HG03521 (cell line): ENCODE measurements at regions not wholly inside any gene's neighbourhood (a gene's known extent, or its start where the extent isn't known, plus 50 kb on each side); places are given as distances from the start of the nearest gene placed in this dataset.

Source experiments
- ATAC-seq: cut with Tn5 transposase; IDR thresholded peaks from one replicate; pipeline ENCODE4 v1.9.1; 2021; ENCODE audit warnings: mild to moderate bottlenecking, moderate library complexity; ENCODE audit not compliant: unreplicated experiment

DNA sequence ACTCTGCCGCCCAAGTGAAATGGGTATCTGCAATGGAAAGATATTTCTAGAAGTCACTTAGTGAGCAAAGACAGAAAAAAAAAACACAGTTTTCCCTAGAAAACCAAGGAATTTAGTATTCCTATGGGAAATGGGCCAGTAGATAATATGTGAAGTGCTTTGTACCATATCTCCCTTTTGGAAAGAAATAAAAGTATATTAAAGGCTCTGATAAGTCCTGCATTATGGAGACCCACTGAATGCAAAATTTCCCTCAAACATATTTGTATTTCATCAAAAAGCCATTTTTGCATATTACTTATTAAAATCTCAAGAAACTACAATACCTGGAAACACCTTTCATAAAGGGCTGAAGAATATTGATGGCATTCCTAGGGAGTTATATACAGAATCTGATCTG, 51.6 kb upstream of the DYNLRB2 start:
- no peak for ATAC-seq

DNA sequence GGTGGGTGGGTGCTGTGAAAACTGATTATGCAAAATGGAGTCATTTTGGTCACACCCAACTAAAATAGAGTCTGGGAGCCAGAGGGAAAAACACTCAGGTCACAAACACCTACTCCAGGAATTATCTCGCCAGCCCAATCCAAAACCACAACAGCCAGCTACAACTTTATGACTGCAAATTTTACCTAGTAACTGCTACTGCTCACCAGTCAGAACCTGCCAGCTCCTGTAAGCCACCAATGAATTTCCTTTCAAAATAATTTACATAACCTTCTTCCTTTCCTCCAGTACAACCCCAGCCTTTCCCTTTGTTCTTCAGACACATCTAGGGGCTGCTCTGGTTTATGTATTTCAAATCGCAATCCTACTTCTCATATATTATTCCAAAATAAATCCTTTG, 52.6 kb upstream of the DYNLRB2 start:
- no peak for ATAC-seq

DNA sequence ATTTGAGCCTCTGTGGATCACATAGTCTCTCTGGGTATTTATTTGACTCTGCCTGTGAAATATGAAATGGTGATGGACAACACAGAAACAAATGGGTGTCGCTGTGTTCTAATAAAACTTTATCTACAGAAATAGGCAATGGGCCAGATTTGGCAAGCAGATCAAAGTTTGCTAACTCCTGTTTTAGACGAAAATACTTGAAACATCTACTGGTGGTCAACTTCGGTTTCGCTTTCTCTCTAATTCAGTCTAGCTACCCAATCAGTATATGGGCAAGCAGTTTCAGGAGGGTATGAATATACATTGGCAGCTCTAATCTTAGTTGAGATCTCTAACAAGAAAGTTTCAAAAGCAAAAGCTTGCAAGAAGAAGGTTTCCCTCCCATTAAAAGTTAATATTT, 60.1 kb upstream of the DYNLRB2 start:
- peak; percentile 84 for ATAC-seq

DNA sequence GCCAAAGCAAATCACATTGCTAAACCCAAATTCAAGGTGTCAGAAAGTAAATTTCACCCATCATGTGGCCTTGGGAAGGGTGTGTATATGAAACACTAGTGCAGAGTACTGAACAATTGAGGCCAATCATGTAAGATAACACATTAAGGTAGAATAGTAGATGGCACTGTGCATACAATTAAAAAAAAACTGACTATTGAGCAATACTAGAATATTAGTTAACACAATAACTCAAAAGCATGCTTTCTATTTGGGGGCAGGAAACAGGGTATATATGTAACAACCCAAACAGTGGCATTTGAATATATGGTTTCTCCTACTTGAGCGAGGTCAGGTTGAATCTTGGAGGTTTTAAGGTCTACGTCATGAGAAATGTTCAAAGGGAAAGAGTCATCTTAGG, 63.0 kb upstream of the DYNLRB2 start:
- no peak for ATAC-seq

DNA sequence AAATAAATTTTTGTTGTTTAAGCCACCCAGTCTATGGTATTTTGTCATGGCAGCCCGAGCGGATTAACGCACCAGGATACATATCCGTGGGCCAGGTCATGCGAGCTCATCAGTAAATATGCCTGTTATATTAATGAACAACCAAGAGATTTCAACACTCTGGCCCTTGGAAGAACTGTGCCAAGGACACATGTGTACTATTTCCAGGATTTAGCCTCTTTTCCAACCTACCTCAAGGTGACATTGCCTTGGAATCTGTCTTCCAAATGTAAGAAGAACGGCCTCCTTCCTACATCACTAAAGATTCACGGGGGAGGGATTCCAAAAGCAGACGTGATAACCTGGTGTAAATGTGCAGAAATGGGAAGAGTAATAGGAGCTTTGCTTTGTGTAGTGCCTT, 72.8 kb upstream of the DYNLRB2 start:
- no peak for ATAC-seq

DNA sequence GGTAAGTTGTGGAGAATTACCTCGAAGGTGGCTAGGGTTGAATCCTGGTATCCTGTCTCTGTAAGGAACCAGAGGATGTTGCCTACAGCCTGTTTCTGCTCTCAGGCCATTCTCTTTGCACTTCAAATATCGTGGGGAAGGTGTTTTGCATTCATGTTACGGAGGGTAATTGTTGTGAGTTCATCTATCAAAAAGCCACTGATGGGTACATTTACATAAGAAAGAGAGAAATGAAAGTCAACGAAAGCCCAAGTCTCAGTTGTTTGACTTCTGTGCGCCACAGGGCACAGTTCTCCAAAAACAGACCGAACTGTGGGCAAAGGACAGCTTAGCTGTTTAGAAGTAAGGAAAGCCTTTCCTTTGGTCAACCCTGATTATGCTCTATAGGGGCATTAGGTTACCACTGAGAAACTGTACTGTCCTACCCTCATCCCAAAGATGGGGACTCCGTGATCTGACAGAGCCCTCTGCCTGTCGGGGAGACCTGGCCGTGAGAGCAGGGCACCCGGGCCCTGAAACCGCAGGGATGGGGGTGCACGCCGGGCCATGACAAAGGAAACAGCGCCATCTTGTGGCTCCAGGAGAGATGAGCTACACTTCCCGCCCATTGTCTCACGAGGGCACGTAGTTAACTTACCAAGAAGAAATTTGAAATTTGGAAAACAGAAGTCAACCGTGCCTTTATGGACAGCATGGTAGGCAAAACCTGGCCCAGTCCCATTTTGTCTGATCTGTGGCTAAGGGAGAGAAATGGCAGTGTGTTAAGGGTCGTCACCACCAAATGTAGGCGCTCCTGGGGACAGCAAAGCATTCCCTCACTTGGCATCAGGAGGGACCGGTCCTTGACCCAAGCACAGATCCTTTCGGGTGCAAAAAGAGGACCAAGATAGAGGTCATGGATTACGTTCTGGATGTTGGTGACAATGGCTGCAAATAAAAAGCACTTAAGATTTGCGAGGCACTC, 74.5 kb upstream of the DYNLRB2 start:
- ATAC-seq, result peak; percentile 75

DNA sequence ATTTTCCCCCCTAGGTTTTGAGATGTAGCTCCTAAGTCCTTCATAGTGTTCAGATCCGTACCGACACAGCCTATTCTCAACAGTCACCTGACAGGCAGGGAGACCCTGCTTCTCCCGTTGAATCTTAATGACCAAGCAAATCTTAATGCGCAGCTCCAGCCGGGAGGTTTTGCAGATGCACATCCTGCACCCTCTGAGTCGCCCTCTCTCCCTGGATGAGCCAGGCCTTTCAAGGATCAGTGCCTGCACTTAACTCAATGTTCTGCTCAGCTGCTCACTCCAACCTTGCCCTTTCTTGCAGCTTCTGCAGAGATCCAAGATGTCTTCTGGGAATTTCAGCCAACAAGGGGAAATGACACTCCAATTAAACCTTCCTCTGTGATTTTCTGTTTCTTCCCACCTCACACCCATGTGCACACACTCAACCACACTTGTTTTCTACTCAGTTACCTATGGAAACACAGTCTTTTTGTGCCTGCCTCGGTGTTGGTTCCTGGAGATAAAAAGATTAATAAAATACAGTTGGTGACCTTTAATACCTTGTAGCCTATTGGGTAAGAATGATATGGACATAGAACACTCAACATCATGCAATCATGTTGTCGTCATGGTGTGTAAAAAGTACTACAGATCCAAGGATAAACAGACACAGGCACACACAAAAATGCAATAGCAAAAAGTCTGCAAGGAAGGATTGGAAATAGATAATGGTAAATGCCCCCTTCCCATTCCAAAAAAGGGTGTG, 76.9 kb upstream of the DYNLRB2 start:
- no peak for ATAC-seq

DNA sequence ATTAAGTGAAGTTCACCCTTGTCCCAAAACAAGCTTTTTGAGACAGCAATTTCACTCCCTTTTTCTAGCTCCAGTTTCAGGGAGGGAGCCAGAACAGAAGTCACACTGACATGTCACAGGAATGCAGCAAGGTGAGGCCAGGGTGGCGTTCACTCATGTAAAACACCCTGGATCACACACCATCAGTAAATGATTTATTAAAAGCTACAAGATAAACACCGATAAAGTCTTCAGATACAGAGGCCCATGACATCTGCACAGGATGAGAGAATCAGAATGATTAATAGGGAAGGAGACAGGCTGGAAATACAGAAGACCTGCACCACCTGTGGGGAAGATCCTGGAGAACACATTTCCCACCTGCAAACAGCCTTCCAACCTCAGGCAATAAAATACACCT, 77.5 kb upstream of the DYNLRB2 start:
- no peak for ATAC-seq

DNA sequence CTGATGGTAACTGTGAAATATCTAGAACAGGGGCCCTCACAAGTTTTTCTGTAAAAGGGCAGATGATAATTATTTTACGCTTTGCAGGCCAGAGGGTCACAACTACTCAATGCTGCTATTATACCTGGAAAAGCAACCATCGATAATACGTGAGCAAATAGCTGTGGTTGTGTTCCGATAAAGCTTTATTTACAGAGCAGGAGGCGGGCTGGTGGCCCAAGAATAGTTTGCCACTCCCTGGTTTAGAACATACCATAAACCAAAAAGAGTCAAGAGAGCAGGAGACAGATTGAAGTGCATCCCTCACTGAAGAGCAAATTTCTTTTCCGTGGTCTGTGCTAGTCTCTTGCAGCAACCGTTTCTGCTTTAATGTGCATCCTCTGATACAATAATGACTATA, 77.9 kb upstream of the DYNLRB2 start:
- ATAC-seq, result no peak

DNA sequence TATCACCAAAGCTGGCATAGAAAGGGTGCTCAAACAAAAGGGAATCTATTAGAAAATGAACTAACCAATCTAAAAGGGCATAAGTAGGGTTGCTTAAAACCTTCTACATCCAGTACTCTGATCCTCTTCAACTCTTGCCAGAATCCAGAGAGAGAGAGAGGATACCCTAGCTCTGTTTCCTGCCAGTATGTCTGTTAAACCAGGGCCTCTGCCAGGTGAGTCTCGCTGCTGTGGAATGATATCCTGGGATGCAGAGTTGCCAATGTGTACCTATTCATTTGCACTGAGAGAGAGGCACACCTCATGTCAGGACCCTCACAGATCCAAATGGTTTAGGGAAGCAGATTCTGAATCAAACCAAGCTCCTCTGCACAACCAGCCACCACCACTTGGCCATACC, 79.8 kb upstream of the DYNLRB2 start:
- ATAC-seq, result no peak

DNA sequence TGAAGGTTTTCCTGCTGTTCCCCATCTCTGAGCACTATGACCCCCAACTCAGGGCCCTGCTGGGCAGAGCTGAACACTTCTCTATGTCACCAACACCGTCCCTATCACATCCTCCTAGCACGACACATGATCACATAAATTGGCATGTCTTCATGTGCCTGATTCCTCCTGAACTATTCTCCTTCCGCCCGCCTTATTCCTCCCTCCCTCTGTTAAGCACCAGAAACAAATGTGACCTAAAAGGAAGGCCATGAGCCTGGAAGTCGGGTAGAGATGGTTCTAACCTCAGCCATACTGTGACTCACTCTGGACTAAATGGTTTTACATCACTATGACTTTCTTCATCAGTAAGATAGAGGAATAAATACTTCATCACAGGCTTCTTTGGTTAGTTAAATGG, 80.8 kb upstream of the DYNLRB2 start:
- ATAC-seq, result no peak

DNA sequence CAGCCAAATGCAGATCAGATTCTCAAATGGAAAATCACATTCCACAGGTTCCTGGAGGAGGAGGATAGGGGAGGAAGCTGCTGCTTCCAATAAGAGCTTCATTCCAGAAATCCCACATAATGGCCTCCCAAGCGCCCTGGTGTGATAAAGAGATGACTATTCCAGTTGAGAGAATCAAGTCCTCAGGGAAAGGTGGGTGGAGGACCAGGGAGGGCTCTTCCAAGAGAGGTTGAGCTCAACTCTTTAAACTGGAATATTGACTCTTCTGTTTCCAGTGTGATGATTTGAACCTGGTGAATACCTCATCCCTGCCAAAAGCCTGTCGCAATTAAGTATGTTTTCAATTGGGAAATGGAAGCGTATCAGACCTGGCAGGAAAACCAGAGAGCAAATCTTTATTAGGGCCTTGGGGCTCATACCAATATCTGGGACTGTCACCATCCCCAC, 81.4 kb upstream of the DYNLRB2 start:
- no peak for ATAC-seq

DNA sequence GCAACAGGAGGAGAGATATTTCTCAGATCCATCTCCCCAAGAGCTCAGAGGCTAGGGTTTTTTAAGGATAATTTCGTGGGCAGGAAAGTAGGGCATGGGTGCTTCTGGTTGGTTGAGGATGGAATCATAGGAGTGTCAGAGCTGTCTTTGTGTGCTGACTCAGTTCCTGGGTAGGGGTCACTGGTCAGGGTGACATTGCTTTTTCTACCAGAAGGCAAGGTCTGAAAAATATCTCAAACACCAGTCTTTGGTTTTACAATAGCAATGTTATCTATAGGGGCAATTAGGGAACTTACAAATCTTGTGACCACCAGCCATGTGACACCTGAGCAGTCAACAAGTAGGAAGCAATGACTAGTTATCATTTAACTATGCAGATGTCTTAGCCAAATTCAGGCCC, 82.9 kb upstream of the DYNLRB2 start:
- no peak for ATAC-seq

DNA sequence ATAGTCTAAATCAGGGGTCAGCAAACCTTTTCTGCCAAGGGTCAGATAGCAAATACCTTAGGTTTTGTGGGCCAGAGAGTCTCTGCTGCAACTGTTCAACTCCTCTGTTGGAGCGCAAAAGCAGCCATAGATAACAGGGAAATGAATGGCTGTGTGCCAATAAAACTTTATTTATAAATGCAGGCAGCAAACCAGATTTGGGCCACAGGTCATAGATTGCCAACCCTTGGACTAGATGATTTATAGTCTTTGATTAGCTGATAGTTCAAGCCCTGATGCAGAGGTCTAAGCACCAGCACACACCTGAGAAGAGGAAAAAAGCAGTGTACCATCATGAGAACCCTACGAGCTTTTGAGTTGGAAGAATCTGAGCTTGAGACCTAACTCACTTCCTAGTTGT, 86.0 kb upstream of the DYNLRB2 start:
- no peak for ATAC-seq

DNA sequence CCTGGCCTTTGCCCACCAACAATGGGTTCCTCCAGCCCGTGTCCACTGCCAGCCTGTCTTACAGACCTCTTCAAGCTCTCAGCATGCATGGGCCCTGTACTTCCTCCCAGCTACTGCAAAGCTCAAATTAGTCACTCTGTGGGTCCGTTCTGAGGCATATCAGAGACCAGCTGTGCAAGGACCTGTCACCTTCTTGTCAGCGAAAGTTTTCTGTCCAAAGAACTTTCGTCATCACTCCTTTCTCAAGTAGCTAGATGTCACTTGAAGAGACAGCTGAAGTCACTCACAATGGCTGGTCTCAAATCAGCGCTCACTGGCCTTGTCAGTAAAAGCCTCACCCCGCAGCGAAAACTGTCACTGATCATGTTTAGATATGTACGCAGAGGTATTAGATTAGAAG, 91.4 kb upstream of the DYNLRB2 start:
- no peak for ATAC-seq

DNA sequence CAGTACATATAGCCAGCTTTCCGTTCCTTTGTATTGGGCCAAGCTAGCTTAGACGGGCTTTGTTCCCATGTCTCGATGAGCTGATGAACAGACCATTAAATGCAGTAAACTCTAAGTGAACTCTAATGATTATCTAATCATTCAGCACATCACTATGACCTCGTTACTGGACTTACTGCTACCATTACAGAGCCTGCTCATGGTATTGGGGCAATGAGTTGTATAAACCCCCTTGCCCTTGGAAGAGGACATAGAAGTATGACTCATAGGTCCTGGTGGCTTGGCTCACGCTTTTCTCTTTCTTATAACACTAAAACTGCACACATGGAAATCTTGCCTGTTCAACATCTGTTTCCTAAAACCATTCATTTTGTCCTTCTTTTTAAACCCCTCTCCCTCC, 93.6 kb upstream of the DYNLRB2 start:
- ATAC-seq, result no peak

DNA sequence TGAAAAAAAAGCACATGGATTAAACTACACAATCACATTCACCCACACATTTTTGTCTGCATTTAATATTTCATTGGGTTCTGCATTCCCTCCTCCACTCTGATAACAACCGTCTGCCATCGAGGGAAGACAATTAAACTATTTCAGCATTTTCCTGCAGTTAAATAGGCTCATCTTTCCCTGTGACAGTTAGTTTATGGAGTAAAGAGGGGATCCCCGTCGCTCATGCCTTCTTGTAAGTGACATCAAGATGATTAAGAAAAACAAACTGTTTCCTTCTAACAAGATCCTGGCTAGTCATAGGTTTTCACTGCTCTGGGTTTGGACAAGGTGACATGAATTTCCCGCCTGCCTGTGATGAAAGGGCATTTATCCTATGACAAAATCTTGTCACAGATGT, 98.0 kb upstream of the DYNLRB2 start:
- no peak for ATAC-seq

DNA sequence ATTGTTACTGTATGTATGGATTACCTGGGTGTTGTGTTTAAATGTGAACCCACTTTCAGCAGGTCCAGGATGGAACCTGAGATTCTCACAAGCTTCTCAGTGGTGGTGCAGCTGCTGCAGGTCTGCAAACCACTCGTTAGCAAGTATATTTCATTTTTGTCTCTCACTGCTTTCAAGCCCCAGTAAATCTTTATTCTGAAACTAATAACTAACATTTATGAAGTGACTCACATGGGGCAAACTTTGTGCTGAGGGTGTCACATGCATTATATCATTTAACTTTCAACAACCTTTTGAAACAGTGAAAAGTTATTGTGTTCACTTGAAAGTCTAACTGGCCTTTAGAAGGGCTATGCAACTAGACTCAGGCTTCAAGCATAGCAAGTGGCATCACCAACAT, 98.9 kb upstream of the DYNLRB2 start:
- no peak for ATAC-seq

DNA sequence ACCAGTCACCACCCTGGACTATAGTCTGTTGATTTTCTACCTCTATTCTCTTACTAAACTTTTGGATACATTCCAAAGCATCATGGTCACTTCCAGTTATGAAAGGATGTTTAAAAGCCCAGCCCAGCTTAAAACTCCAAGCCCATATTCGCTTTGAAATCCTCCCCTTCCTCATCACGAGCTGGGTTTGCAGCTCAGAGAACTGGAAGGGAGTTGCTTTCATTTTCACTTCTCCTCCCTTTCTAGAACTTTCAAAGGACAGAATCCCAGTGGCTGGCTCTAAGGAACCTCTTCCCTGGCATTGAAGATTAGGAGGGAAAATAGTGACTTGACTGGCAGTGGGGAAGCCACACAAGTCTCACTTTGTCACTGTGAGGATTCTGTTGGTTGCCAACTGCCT, 100.1 kb upstream of the DYNLRB2 start:
- ATAC-seq, result no peak

DNA sequence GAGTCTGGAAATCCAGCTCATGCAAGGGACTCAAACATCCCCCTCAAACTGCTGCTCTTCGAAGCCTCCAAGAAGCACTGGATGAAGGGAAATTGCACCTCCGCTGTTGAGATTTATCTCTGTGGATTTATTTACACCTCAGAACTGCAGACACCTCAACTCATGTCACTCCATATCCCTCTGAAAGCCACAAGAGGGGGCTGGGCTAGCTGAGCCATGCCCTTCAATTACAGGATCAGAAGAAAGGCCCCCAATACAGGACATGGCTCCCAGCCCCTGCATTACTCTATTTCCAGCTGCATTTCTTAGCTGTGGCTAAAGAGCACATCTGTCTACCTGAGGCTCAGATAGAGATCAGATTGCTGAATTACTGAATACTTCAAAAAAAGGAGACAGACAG, 103.1 kb upstream of the DYNLRB2 start:
- ATAC-seq, result no peak

DNA sequence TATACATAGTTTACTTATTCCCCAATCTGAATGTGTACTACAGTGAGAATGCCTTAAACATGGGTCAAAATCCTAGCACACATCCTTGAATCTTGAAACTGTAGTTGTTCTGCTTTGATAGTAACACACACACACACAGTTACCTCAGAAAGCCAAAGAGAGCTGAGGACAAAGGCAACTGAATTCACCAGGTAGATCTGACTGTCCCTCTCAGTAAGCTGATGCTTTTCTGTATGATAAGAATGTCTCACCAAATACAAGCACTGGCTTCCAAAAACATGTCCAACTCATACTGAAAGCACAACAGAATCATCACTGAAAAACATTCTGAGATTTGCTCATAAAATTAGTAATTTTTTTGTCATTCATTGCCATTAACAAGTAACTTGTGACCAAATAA, 104.3 kb upstream of the DYNLRB2 start:
- no peak for ATAC-seq

DNA sequence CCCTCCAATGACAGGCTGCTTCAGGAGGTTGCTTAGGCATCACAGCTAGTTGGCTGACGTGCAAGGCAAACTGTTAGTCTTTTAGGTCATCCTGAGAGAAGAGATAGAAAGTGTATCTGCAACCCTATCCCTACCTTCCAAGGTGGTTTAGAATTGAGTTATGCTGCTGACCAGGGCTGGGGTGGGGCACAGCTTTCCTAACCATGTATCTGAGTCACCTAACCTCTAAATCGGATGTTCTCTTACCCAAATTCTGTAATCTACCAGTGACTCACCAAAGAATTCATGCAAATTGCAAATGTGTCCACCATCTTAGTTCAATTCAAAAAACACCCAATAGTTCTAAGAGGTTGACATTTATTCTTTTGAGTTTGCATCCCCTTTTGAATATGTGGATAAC, 107.2 kb upstream of the DYNLRB2 start:
- ATAC-seq, result no peak
